Esophagus muscularis mucosa (tissue), 4 donors: ENCODE measurements at regions not wholly inside any gene's neighbourhood (a gene's known extent, or its start where the extent isn't known, plus 50 kb on each side); places are given as distances from the start of the nearest gene placed in this dataset.

Experiments used
- DNase-seq: peaks from one replicate; pipeline ENCODE4 v3.0.0-alpha.2; 2017; ENCODE audit errors: extremely low spot score
- H3K27ac ChIP-seq, 4 donors: fragments of 200-600 bp; sonication (generic); replicated peaks in 1 of 4; 1 replicate in 3 of 4; 2 replicates in 1 of 4; pipeline ENCODE4 v1.5.1; 2016 to 2019; ENCODE audit warnings: mild to moderate bottlenecking in 1 of 4
- H3K27me3 ChIP-seq, 4 donors: fragments of 200-600 bp; sonication (generic); one replicate each; pipeline versions ENCODE4 v1.5.1 to v1.6.0; 2016 to 2019
- H3K36me3 ChIP-seq, 4 donors: fragments of 200-600 bp; sonication (generic); one replicate each; pipeline ENCODE4 v1.5.1; 2016 to 2019
- H3K4me1 ChIP-seq, 4 donors: fragments of 200-600 bp; sonication (generic); one replicate each; pipeline ENCODE4 v1.5.1; 2016 to 2019
- H3K4me3 ChIP-seq, 4 donors: fragments of 200-600 bp; sonication (generic); 1 replicate in 2 of 4; 2 replicates in 2 of 4; pipeline ENCODE4 v1.5.1; 2016 to 2019; ENCODE audit warnings: mild to moderate bottlenecking in 4 of 4, moderate library complexity in 1 of 4
- H3K9me3 ChIP-seq, 4 donors: fragments of 200-600 bp; sonication (generic); 1 replicate in 3 of 4; 2 replicates in 1 of 4; pipeline ENCODE4 v1.5.1; 2016 to 2019
- EP300 ChIP-seq: sonication (generic); formaldehyde crosslinking; IDR thresholded peaks from one replicate; pipeline ENCODE4 v1.6.1; 2017; ENCODE audit warnings: antibody characterized with exemption
- POLR2A ChIP-seq: fragments of 450-650 bp; IDR thresholded peaks from one replicate; pipeline ENCODE4 v1.6.1; 2017; ENCODE audit warnings: antibody characterized with exemption, moderate library complexity, mild to moderate bottlenecking, low read depth
- POLR2AphosphoS5 ChIP-seq, 2 donors: sonication (generic); formaldehyde crosslinking; IDR thresholded peaks; one replicate each; pipeline ENCODE4 v1.6.1; 2017; ENCODE audit warnings: antibody characterized with exemption in 2 of 2
- WGBS: methylation state at CpG from one replicate; pipeline ENCODE4 v1.1.5; 2018; 5-methylcytosine and 5-hydroxymethylcytosine counted together
- intact Hi-C: fragments of 100-400 bp; cut with DNase I; formaldehyde crosslinking; loops from one replicate; pipeline ENCODE4 v1.15.1; 2023
- TF ChIP-seq, protein P1 (sequence below), 3 experiments: fragments of 200-600 bp in 2 of 3; fragments of 450-650 bp in 1 of 3; sonication (generic) in 2 of 3; IDR thresholded peaks; one replicate each; pipeline ENCODE4 v1.5.1; 2017 to 2019; ENCODE audit warnings: antibody characterized with exemption in 3 of 3, mild to moderate bottlenecking in 2 of 3, moderate library complexity in 1 of 3

DNA sequence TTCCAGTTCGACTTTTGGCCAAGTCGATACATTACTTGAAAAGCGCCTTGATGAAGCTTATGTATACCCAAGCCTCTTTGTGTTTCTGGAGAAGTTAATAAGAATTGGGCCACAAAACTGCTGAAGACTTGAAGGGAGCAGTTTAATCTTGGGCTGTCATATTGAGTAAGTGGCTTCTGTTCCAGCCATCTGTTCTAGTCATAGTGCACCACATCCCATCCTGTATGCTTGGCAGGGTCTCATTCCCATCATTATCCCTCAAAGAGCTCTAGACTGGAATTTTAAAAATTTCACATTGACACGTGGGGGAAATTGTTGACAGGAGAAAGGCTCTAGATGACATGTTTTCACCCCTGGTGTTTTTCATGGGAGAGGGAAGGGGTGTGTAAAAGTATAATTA lies 196.6 kb upstream of the PLPP4 start:
- no peak for TF ChIP-seq POLR2A
- TF ChIP-seq POLR2AphosphoS5 (IDR thresholded peaks at IDR 0.05) = no peak
- TF ChIP-seq EP300 = no peak
- TF ChIP-seq, protein P1, sequence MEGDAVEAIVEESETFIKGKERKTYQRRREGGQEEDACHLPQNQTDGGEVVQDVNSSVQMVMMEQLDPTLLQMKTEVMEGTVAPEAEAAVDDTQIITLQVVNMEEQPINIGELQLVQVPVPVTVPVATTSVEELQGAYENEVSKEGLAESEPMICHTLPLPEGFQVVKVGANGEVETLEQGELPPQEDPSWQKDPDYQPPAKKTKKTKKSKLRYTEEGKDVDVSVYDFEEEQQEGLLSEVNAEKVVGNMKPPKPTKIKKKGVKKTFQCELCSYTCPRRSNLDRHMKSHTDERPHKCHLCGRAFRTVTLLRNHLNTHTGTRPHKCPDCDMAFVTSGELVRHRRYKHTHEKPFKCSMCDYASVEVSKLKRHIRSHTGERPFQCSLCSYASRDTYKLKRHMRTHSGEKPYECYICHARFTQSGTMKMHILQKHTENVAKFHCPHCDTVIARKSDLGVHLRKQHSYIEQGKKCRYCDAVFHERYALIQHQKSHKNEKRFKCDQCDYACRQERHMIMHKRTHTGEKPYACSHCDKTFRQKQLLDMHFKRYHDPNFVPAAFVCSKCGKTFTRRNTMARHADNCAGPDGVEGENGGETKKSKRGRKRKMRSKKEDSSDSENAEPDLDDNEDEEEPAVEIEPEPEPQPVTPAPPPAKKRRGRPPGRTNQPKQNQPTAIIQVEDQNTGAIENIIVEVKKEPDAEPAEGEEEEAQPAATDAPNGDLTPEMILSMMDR (IDR thresholded peaks at IDR 0.05) = no peak
- 81% methylated on average over 4 of the region's 4 CpGs for WGBS
- Histone ChIP-seq H3K9me3 (no peaks in the 10 kb centered on the region), H3K36me3 (no peaks in the 10 kb centered on the region), H3K27me3 (peaks cover 0 to 6% (median 0%) of the 10 kb centered on the region in 4 donors), H3K27ac (no peak overlapping the region), H3K4me1 (no peaks in the 10 kb centered on the region), H3K4me3 (no peak overlapping the region)
- no peak for DNase-seq
- intact Hi-C loops = no loop called here

- Histone ChIP-seq H3K36me3 (no peaks in the 10 kb centered on the region), H3K27me3 (peaks cover 0 to 6% (median 0%) of the 10 kb centered on the region in 4 donors), H3K27ac (no peak overlapping the region), H3K4me3 (no peak overlapping the region), H3K4me1 (no peaks in the 10 kb centered on the region), H3K9me3 (no peaks in the 10 kb centered on the region)
- WGBS = 80% methylated on average over 1 of the region's 1 CpG
- intact Hi-C loops = no loop called here
- DNase-seq = no peak
- TF ChIP-seq POLR2A (no peak), POLR2AphosphoS5 (IDR thresholded peaks at IDR 0.05) (no peak), EP300 (no peak)
- TF ChIP-seq, protein P1 (IDR thresholded peaks at IDR 0.05) = no peak
Measured at GRCh38 chr10:120262857-120263547, 194.0 kb upstream of the PLPP4 start.

DNA sequence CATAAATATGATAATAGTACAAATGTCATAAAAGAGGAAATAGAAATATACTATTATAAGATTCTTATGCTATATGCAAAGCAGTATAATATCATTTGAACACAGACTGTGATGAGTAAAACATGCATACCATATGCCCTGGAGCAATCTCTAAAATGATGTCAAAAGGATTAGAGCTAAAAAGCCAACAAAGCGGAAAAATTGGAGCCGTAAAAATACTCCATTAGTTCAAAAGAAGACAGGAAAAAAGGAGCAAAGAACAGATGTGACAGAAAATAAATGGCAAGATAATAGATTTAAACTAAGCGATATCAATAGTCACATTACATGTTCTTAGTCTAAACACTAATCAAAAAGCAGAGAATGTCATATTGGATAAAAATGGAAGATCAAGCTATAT lies 191.0 kb upstream of the PLPP4 start:
- intact Hi-C loops = no loop called here
- WGBS = 83% methylated on average over 3 of the region's 3 CpGs

DNA sequence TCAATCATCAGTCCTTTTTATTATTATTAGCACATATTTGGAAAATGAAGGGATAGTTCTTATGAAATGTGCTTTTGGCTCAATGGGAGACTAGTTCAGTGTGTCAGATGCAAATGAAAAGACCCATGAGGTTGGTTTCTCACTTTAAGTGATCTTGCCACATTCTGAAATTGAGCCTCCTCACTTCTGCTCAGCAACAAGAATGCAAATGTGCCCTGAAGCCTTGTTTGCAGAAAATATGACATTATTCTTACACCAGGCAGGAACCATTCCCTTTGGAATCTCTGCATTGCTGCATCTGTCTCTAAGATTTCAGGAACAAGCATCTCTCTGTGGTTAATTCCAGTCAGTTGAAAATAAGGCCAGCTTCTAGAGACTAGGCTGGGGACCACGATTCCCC lies 186.1 kb upstream of the PLPP4 start:
- Histone ChIP-seq H3K4me3 (no peak overlapping the region), H3K36me3 (no peaks in the 10 kb centered on the region), H3K4me1 (no peaks in the 10 kb centered on the region), H3K9me3 (peaks cover 0 to 8% (median 0%) of the 10 kb centered on the region in 4 donors), H3K27me3 (peaks cover 0 to under 1% (median 0%) of the 10 kb centered on the region in 4 donors), H3K27ac (no peak overlapping the region)
- intact Hi-C loops = no loop called here
- TF ChIP-seq POLR2A (no peak), POLR2AphosphoS5 (IDR thresholded peaks at IDR 0.05) (no peak), EP300 (no peak)
- TF ChIP-seq, protein P1 (IDR thresholded peaks at IDR 0.05) = no peak
- 75% methylated on average over 1 of the region's 1 CpG for WGBS
- no peak for DNase-seq

More for the DNA sequence above, 191.0 kb upstream of the PLPP4 start:
- H3K36me3 ChIP-seq = no peaks in the 10 kb centered on the region
- no peak for DNase-seq
- no peak overlapping the region for H3K27ac ChIP-seq
- H3K4me3 ChIP-seq = no peak overlapping the region
- H3K9me3 ChIP-seq = peaks cover 0 to 8% (median 0%) of the 10 kb centered on the region in 4 donors
- peaks cover 0 to 6% (median 0%) of the 10 kb centered on the region in 4 donors for H3K27me3 ChIP-seq
- no peaks in the 10 kb centered on the region for H3K4me1 ChIP-seq
- TF ChIP-seq POLR2AphosphoS5 (IDR thresholded peaks at IDR 0.05) = no peak
- no peak for TF ChIP-seq POLR2A

- intact Hi-C loops = no loop called here
- H3K27ac ChIP-seq = no peak overlapping the region
- H3K36me3 ChIP-seq = no peaks in the 10 kb centered on the region
- H3K4me1 ChIP-seq = no peaks in the 10 kb centered on the region
- DNase-seq = no peak
- H3K27me3 ChIP-seq = peaks cover 0 to 8% (median 0%) of the 10 kb centered on the region in 4 donors
- H3K9me3 ChIP-seq = peaks cover 0 to 8% (median 0%) of the 10 kb centered on the region in 4 donors
- no peak for TF ChIP-seq EP300
- TF ChIP-seq POLR2A = no peak
- TF ChIP-seq, protein P1 (IDR thresholded peaks at IDR 0.05) = no peak
- no peak for TF ChIP-seq POLR2AphosphoS5 (IDR thresholded peaks at IDR 0.05)
- H3K4me3 ChIP-seq = no peak overlapping the region
Measured at GRCh38 chr10:120271696-120272095, 185.3 kb upstream of the PLPP4 start.
